GM18520 (cell line): ENCODE measurements at regions not wholly inside any gene's neighbourhood (a gene's known extent, or its start where the extent isn't known, plus 50 kb on each side); places are given as distances from the start of the nearest gene placed in this dataset.
"Not testable (repeated sequence)": the region's sequence is repeated elsewhere in the genome, so short reads cannot be mapped to it uniquely, and the experiment has no call there.

ENCODE experiments used
- ATAC-seq: cut with Tn5 transposase; IDR thresholded peaks from one replicate; pipeline ENCODE4 v1.9.1; 2021; ENCODE audit not compliant: unreplicated experiment

DNA sequence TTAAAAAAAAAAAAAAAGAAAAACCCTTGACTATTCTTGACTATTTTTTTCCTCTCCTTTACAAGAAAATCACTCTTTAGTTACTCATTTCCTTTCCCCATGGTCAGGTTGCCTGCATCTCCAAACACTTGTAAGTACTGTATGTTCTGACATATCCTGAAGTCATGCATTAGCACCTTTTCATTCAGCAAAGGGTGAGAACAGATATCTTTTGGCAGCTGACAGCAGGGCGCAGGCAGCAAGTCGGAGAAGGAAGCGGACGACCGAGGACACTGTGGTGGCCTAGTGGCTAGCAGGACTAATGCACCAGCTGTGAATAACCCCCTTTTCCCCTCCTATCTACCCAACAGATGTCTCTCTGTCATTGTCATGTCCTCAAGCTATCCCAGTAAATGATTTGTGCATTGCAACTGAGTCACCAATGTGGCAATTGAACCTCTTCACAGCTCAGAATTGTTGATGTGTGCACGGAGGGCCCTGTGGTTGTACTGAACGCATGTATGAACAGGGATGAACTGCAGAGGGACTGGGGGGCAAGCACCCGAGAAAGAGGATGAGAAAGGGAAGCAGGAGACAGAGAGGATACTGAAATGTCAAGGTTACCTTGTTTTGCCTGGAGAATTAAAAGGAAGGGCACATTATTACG is 996.0 kb upstream of the ARRDC3 start:
- no peak for ATAC-seq

DNA sequence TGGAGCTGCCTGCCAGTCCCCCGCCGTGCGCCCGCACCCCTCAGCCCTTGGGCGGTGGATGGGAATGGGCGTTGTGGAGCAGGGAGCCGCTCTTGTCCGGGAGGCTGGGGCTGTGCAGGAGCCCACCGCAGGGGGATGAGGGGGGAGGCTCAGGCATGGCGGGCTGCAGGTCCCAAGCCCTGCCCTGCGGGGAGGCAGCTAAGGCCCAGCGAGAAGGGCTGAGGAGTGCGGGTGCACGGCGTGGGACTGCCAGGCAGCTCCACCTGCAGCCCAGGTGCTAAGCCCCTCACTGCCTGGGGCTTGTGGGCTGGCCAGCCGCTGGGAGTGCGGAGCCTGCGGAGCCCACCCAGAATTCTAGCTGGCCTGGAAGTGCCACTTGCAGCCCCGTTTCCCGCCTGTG is 991.7 kb upstream of the ARRDC3 start:
- no peak for ATAC-seq

DNA sequence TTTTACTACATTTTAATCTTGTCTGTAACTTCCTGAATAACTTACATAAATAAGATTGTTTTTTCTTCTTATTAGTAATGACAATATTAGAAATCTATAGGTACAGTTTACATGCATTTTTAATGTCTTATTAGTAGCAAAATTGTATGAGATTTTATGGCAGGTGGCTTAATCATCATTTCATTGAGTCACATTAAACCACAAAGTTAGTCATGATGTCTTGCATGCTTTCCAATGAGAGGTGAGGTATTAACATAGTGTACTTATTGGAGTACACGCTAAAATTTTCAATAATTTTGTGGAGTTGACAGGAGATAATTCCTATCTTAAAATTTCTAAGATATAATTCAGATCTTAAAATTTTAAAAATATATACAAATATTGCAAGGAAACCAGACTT is 989.6 kb upstream of the ARRDC3 start:
- ATAC-seq = no peak

DNA sequence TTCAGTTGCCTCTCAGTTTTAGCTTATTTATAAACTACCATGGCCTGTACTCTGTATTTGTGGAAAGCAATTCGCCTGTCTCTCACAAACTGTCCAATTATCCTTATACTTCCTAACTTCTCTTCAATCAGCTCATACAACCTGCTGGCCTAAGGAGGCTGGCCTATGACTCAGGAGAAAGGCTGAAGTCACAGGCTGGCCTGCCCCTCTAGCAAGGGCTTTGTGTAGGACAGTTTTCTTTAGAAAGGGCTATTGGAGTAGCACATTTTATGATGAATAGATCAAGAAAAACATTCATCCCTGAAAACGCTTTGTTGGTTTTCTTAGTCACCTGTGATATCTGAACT is 988.7 kb upstream of the ARRDC3 start:
- no peak for ATAC-seq

DNA sequence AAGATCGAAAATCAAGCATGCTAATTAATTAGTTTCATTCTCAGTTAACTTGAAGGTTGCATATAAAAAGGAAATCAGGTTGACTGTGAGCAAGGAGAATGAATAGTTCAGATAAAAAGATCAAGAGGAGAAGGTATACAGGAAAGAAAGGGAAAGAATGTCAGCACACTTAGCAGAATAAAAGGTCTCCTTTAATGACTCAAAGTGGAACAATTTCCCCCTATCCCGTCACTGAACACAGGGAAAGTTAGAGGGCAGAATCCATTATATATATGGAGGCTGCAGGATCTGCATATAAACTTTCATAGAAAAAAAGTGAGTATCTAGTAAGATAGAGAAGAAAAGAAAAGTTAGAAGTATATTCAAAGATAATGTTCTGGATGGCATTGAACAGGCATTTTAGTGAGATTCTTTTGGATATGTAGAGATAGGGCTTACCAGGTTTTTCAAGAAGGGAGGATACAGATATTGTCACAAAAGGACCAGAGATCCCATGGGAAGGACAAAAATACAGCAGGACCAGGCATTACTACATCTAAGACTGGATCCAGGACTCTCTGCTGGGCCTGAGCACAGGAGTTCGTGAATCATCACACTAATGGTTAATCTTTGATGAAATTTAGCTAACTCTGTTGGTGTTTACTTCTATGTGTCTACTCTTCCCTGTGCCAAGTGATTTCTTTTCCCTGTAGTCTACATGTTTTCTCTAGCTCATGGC is 988.2 kb upstream of the ARRDC3 start:
- ATAC-seq = no peak

DNA sequence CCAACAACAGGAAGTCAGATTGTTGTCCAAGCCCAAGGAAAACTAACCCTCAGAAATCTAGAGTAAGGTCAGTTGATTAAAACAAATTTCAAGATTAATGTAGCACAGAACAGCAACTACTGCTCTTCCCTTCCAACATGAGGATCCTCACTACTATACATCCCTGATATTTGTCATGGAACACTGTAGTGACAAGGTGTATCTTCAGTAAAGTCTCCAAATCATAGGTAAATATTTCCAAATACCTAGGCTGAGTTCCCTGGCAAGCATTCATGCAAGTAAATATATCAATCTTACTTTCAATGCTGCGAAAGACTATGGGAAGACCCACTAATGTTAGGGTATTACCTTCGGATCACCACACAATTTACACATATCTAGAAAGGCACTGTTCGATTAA is 986.9 kb upstream of the ARRDC3 start:
- ATAC-seq = no peak

DNA sequence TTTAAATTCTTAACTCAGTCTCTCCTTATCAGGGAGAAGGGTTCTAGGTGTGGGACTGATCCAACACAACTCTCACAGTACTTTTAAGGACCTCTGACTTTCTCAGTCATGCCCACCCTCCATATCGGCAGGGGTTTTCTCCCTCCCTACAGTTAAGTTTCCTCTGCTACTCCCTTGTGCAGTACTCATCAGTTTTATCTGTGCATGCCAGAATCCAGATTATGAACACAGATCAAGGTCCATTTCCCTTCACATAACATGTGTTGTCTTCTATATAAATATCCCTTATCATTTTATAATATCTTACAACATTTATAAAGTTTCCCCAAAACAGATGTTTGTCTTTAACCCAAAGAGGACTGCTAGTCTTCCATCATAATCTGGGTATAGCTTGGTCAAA is 986.5 kb upstream of the ARRDC3 start:
- no peak for ATAC-seq

DNA sequence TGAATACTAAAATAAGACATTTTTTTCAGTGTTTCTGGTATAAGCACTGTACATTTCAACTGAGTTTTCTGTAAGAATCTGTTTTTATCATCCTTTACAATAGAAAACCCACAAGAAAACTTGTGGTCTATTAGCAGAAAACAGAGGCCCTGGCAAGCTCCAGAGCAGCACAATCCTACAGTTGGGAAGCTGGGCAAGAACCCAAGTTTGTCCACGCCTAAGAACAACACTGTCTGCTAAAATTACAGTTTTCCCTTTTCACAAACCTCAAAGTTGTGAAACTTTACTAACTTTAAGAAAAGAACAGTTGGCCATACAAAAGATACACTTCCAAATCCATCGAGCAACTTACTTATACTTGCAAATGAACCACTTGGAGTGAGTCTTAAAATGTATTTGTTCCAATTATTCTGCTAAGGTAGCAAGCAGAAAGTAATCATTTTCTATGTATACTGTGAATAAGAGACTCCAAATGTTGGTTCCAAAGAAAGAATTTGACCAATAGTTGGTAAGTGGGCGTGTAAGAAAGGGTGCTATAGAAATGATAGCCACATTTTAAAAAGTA is 982.0 kb upstream of the ARRDC3 start:
- ATAC-seq = no peak

DNA sequence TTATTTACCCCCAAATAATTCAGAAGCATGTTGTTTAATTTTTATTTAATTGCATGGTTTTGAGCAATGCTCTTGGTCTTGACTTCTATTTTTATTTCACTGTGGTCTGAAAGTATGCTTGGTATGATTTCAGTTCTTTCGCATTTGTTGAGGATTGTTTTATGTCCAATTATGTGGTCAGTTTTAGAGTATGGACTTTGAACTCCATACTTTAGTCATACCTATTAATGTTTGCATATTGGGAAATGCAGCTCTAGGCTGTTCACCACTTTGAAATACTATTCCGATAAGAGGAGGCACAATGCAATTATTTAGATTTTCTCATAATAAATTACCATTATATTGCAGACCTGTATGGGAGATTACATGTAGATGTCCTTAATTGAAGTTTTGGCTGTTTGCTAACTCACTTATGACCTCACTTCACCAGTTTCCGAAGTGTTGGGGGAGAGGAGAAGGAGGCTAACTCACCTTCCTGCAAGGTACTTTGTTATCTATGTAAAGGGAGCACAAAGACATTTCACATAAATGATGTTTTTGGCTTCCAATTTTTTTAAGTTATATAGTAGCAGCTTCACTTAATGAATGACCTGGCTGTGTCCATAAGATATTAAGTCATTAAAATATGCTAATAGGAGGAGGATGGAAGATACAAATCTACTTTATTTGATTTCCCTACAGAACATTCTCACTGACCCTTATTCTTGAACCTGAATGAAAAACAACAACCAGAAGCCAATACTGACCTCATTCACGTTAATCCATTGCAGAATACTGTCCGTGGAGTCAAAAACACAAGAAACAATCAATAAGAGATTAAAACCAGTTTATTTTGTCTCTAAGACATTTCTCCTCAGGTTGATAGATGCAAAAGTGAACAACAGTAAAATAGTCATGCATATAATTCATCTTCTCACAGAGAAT is 970.3 kb upstream of the ARRDC3 start:
- no peak for ATAC-seq

DNA sequence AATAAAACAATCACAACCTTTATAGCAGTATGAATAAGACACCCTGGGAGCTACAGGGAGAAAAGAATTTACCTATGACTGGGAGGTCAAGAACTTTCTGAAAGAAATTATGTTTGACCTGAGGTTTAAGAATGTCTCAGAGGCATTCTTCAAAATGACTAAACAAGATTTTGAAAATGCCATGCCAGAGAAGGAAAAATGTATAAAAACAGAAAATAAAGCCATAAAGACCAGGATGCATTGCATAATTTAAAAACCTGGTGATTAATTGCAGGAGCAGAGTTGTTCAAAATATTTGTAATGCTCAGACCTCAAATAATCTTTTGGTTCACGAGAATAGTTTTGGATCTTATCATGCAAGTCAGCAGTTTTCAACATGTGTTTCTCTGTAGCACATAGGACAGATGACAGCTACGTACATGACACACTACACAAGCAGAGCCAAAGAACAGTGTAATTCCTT is 954.7 kb upstream of the ARRDC3 start:
- ATAC-seq = no peak

DNA sequence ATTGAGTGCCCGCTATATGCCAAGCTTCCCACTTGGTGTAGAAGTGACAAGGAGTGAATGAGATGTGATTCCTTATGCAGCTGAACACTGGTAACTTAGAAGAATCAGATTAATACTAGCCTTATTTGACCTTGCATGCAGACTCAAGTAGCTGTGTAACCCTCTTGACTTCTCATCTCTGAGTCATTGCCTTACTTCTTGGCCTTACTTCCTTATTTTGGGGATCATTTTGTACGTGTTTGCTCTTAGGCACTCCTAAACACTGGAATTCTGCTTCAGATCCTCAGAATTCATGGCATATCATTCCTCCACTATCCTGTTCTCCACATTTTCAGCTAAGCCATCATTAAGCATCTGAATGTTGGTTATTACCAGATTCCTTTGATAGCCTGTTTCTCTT is 948.9 kb upstream of the ARRDC3 start:
- no peak for ATAC-seq

DNA sequence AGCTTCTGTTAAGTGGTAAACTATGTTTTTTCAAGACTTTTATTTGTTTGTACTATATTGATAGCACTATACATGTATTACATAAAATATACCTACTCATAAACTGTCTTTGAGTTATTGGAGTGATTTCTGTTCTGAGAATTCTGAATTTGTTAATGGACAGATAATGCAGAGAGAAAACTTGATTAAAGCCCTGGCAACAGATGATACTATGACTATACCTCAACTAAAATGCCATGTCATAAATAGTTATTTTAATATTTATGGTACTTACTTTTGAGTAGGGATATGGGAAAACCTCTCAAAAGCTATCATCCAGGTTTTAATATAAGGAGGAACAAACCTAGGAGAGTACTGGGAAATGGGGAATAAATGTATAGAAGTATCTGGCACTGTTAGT is 947.2 kb upstream of the ARRDC3 start:
- no peak for ATAC-seq

DNA sequence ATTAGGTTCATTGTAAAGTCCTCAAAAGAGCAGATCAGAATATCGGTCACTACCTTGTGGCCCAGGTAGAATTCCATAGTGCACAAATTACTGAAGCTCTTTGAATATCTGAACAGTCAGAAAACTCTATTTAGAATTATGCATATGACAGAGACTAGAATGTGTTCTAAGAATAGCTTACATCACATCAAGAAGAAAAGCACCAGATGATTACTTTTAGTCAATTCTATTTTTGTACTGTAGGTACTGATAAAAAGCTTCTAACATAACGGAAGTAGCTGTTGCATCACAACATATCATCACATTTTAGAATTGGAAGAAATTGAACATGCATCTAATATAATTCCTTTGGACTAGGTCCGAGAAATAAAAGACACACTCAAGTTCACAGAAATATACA is 946.6 kb upstream of the ARRDC3 start:
- no peak for ATAC-seq

DNA sequence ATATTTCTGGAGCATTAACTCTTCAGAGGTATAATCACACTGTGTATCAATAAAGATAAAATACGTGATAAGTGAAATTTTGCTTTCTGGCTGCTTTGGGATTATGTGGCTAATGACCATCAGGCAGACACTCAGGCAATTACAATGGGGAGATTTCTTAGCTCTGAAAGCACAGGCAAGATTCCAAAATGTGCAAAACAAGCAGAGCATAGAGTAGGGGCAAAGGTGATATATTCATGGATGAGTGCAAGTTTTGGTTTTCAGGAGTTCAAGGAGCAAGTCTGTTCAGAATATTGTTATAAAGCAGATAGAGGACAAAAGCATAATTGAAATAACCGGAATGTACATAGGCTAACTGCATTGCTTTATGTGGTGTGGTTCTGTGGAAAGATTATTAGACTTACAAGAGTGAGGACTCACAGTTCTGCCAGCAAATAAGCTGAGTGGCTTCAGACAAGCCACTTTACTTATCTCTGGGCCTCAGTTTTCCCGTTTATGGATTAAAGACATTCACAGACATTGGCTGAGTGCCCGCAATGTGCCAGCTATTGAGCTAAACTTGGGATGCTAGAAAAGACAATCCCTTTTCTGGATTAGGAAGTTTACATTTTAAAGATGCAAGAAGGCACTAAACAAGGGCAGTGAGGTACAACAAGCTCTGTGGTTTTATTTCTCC is 945.6 kb upstream of the ARRDC3 start:
- ATAC-seq = no peak

DNA sequence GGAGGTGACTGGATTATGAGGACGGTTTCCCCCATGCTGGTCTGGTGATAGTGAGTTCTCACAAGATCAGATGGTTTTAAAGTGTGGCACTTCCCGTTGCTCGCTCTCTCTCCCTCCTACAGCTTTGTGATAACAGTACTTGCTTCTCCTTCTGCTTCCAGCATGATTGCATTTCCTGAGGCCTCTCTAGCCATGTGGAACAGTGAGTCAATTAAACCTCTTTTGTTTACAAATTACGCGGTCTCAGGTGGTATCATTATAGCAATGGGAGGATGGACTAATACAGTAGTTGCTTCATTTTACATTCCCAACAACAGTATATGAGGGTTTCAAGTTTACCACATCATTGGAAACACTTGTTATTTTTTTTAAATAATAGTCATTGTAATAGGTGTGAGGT is 937.3 kb upstream of the ARRDC3 start:
- ATAC-seq = no peak

DNA sequence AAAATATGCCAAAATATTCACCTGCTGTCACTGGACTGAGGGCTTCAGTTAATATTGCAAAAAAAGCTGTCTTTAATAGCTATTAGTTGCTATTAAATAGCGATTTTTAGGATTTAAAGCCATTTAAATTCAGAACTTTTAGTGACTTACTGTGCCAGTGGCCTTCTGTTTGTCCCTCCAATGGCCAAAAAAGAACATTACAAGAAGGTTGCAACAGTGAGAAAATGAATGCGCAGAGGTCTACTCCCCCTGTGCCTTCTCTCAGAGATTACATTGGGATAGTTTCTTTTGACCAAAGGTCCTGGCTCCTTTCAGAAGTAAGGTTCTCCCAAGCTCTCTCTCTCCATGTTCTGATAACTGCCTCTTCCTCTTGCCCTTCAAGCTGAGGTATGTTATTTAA is 930.3 kb upstream of the ARRDC3 start:
- ATAC-seq = no peak

DNA sequence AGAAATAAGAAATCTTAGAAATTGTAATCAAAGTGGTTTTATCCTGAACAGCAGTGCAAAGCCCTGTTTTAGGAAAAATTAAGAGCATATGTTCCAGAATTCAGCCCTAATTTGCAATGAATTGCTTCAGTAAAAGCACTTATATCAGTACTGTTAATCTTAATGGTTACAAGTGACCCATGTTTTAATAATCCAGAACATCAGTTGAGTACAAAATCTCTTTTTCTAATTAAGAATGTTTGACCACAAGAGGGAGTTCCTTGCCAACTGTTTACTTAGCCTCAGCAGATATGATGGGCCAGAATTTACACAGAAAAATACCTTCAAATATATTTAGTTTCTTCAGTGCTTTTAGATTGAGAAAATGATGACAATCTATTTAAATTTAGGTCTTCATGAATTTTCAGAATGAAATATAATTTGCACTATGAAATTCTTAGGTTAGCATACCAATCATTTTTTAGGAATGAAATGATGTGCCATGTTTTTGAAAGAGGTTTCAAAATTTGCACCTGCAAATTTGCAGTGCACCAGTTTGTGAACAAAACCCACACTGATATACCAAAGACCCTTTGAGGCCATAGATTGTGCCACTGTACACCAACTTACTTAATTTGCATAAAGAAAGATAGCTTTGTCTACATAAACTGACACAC is 926.3 kb upstream of the ARRDC3 start:
- no peak for ATAC-seq

DNA sequence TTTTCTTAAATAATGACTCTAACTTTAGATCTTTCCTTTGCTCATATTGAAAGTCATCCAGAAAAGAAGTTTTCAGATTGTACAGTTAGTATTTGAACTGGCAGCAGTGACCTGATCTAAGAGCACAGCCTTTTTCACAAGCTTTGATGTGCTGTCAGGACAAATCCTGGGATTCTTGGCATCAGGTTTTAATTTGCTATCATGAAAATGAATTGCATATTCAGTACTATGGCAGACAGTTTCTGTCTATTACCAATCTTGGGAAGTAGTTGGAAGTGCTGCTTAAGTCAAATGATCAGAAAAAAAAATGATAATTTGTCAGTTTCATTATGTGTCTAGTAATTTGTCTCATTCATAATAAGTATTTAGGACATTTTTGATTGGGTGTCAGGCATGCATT is 925.6 kb upstream of the ARRDC3 start:
- no peak for ATAC-seq

DNA sequence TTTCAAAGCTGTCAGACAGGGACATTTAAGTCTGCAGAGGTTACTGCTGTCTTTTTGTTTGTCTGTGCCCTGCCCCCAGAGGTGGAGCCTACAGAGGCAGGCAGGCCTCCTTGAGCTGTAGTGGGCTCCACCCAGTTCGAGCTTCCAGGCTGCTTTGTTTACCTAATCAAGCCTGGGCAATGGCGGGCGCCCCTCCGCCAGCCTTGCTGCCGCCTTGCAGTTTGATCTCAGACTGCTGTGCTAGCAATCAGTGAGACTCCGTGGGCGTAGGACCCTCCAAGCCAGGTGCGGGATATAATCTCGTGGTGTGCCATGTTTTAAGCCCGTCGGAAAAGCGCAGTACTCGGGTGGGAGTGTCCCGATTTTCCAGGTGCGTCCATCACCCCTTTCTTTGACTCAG is 919.2 kb upstream of the ARRDC3 start:
- ATAC-seq = not testable (repeated sequence)

DNA sequence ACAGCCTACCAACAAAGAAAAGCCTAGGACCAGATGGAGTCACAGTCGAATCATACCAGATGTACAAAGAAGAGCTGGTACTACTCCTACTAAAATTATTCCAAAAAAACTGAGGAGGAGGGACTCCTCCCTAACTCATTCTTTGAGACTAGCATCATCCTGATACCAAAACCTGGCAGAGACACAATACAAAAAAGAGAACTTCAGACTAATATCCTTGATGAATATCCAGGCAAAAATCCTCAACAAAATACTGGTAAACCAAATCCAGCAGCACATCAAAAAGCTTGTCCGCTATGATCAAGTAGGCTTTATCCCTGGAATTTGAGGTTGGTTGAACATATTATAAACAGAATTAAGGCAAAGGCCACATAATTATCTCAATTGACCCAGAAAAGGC is 900.4 kb upstream of the ARRDC3 start:
- no peak for ATAC-seq

DNA sequence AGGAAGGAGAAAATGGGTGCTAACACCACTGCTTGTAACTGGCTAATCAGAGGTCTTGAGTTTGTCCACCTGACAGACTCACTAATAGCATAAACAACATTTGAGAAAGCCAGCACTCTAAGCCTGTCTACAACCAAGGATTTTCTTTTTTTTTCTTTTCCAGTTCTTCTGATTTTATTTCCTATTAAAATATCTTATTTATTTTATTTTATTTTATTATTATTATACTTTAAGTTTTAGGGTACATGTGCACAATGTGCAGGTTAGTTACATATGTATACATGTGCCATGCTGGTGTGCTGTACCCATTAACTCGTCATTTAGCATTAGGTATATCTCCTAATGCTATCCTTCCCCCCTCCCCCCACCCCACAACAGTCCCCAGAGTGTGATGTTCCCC is 888.6 kb upstream of the ARRDC3 start:
- not testable (repeated sequence) for ATAC-seq
